ENCODE measurements at regions not wholly inside any gene's neighbourhood (a gene's known extent, or its start where the extent isn't known, plus 50 kb on each side); places are given as distances from the start of the nearest gene placed in this dataset.
A peak's percentile ranks its signal among the peaks of the same experiment; 100 is the strongest.

DNA sequence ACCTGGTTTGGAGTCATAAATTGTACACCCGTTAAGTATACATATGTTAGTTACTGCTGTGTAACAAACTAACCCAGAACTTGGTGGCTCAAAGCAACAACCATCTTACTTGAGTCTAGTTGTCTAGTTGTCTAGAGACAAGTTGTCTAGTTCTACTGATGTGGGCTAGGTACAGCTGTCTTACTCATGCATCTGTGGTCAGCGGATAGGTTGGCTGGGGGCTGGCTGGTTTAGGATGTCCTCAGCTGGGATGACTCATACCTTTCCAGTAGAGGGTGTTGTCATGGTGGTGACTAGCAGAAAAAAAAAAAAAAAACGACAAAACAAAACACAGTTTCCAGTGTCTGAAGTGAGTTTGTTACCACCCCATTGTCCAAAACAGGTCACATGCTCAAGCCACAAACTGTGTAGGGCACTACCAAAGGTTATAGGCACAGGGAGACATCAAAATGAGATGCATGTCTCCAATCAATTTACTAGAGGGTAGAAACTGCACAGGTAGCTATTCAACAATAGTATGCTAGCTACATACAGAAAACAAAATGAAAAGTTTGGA lies 680.3 kb downstream of the MED13L start:
- H2AFZ ChIP-seq (ENCODE audit: low read depth, low read length, poor library complexity, severe bottlenecking): no peak overlapping the region
- ChIA-PET RAD21 (ENCODE audit: low non-redundant PET in 1 of 2, low total read pairs in 2 of 2, uncharacterized antibody in 2 of 2, unreplicated experiment in 2 of 2) (no interaction called here), CTCF (interaction anchor here (0.6 kb wide), 1 partner anchor 933 kb away, joined by 3 read pairs; no protein-coding TSS in a partner anchor), POLR2A (no interaction called here)
- intact Hi-C loops (cut with micrococcal nuclease): no loop called here
- no TSS peak for BruUV-seq (replicated peaks)
- H3K9me2 ChIP-seq (ENCODE audit: insufficient read depth): no peaks in the 10 kb centered on the region
- H3K4me1 ChIP-seq (ENCODE audit: control insufficient read depth in 1 of 2, insufficient read depth in 2 of 2, low read length in 2 of 2): peaks cover 0 to 6% of the 10 kb centered on the region in 2 experiments; a peak in 2 of 4 replicates
- no peak overlapping the region for H3K9ac ChIP-seq (ENCODE audit: low read length)
- no peaks in the 10 kb centered on the region for H3K27me3 ChIP-seq (ENCODE audit: insufficient read depth, low read length)
- no peaks in the 10 kb centered on the region for H4K20me1 ChIP-seq (ENCODE audit: insufficient read depth)
- H3K9me3 ChIP-seq (ENCODE audit: control insufficient read depth in 1 of 2, insufficient read depth in 1 of 2, low read depth in 1 of 2, low read length in 2 of 2): no peaks in the 10 kb centered on the region
- no peaks in the 10 kb centered on the region for H3K36me3 ChIP-seq (ENCODE audit: control insufficient read depth in 1 of 2, insufficient read depth in 2 of 2, low read length in 2 of 2)
- peak overlapping the region; percentile 14; the same call in 1 of the 2 replicates for H3K4me2 ChIP-seq (ENCODE audit: low read length)
- no peaks in the 10 kb centered on the region for H3K79me2 ChIP-seq (ENCODE audit: insufficient read depth, low read length)
- peak; percentile 70 for ATAC-seq
- H3K27ac ChIP-seq (ENCODE audit: low read depth, low read length): no peak overlapping the region
- peak; percentile 16 for DNase-seq (ENCODE audit: low read depth, low spot score)
- no peak overlapping the region for H3K4me3 ChIP-seq (replicated peaks in 1 of 2; ENCODE audit: low read depth in 1 of 2, low read length in 2 of 2)
- TF ChIP-seq FOSL1 (IDR thresholded peaks at IDR 0.05; ENCODE audit: low read depth): peak; percentile 35; the same call in 1 of the 2 replicates
- TF ChIP-seq JUND (IDR thresholded peaks at IDR 0.05): 0 out of 2 replicates have a peak, but pooled peaks have one; percentile 29
- no peak for TF ChIP-seq CBX3 (IDR thresholded peaks at IDR 0.05; ENCODE audit: low read depth)

DNA sequence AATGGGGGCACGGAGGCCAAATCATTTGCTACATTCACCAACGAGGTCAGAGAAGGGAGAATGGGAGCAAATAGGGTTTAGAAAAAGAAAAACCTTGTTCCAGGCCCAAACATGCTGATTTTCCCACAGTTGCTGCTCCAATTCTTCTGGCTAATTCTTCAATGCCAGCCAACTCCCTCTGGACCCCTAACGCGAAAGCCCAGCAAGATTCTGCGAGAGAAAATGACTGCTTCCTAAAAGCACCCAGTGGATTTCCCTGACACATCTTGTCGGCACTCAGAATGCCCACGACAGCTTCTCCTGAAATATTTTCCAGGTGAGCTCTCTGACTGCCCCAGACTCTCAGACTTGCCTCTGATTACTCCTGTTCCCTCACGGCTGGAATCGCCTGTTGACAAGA lies 689.4 kb downstream of the MED13L start:
- ChIA-PET POLR2A (no interaction called here), CTCF (no interaction called here), RAD21 (ENCODE audit: low non-redundant PET in 1 of 2, low total read pairs in 2 of 2, uncharacterized antibody in 2 of 2, unreplicated experiment in 2 of 2) (no interaction called here)
- ATAC-seq (no peak), DNase-seq (ENCODE audit: low read depth, low spot score) (no peak)
- H3K9ac ChIP-seq (ENCODE audit: low read length): no peak overlapping the region
- no peaks in the 10 kb centered on the region for H3K9me2 ChIP-seq (ENCODE audit: insufficient read depth)
- no peak overlapping the region for H3K4me2 ChIP-seq (ENCODE audit: low read length)
- H2AFZ ChIP-seq (ENCODE audit: low read depth, low read length, poor library complexity, severe bottlenecking): no peak overlapping the region
- no peaks in the 10 kb centered on the region for H3K9me3 ChIP-seq (ENCODE audit: control insufficient read depth in 1 of 2, insufficient read depth in 1 of 2, low read depth in 1 of 2, low read length in 2 of 2)
- no peaks in the 10 kb centered on the region for H3K27me3 ChIP-seq (ENCODE audit: insufficient read depth, low read length)
- intact Hi-C loops (cut with micrococcal nuclease): no loop called here
- no peaks in the 10 kb centered on the region for H3K36me3 ChIP-seq (ENCODE audit: control insufficient read depth in 1 of 2, insufficient read depth in 2 of 2, low read length in 2 of 2)
- no peaks in the 10 kb centered on the region for H4K20me1 ChIP-seq (ENCODE audit: insufficient read depth)
- no peaks in the 10 kb centered on the region for H3K4me1 ChIP-seq (ENCODE audit: control insufficient read depth in 1 of 2, insufficient read depth in 2 of 2, low read length in 2 of 2)
- no TSS peak for BruUV-seq (replicated peaks)
- no peak overlapping the region for H3K27ac ChIP-seq (ENCODE audit: low read depth, low read length)
- no peak overlapping the region for H3K4me3 ChIP-seq (replicated peaks in 1 of 2; ENCODE audit: low read depth in 1 of 2, low read length in 2 of 2)
- no peaks in the 10 kb centered on the region for H3K79me2 ChIP-seq (ENCODE audit: insufficient read depth, low read length)
- TF ChIP-seq, protein P1, sequence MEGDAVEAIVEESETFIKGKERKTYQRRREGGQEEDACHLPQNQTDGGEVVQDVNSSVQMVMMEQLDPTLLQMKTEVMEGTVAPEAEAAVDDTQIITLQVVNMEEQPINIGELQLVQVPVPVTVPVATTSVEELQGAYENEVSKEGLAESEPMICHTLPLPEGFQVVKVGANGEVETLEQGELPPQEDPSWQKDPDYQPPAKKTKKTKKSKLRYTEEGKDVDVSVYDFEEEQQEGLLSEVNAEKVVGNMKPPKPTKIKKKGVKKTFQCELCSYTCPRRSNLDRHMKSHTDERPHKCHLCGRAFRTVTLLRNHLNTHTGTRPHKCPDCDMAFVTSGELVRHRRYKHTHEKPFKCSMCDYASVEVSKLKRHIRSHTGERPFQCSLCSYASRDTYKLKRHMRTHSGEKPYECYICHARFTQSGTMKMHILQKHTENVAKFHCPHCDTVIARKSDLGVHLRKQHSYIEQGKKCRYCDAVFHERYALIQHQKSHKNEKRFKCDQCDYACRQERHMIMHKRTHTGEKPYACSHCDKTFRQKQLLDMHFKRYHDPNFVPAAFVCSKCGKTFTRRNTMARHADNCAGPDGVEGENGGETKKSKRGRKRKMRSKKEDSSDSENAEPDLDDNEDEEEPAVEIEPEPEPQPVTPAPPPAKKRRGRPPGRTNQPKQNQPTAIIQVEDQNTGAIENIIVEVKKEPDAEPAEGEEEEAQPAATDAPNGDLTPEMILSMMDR (IDR thresholded peaks at IDR 0.05 in 2 of 3, conservative IDR thresholded peaks at IDR 0.05 in 1 of 3; ENCODE audit: borderline replicate concordance in 1 of 3, insufficient read depth in 1 of 3, low read depth in 2 of 3, low read length in 2 of 3): no peak
- TF ChIP-seq ELF1 (IDR thresholded peaks at IDR 0.05; ENCODE audit: borderline replicate concordance, low read depth): no peak
- no peak for TF ChIP-seq POLR2AphosphoS5 (IDR thresholded peaks at IDR 0.05; ENCODE audit: low read depth, low read length)
- no peak for TF ChIP-seq EZH2phosphoT487 (IDR thresholded peaks at IDR 0.05; ENCODE audit: borderline replicate concordance)
- TF ChIP-seq, protein P2, sequence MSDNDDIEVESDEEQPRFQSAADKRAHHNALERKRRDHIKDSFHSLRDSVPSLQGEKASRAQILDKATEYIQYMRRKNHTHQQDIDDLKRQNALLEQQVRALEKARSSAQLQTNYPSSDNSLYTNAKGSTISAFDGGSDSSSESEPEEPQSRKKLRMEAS (IDR thresholded peaks at IDR 0.05): no peak
- TF ChIP-seq YY1 (IDR thresholded peaks at IDR 0.05; ENCODE audit: extremely low read depth, insufficient replicate concordance, low read depth, low read length): no peak
- no peak for TF ChIP-seq EGR1 (IDR thresholded peaks at IDR 0.05; ENCODE audit: low read depth)
- TF ChIP-seq ZFX (IDR thresholded peaks at IDR 0.05): no peak
- TF ChIP-seq SP1 (IDR thresholded peaks at IDR 0.05; ENCODE audit: low read depth): no peak
- TF ChIP-seq CBX3 (IDR thresholded peaks at IDR 0.05; ENCODE audit: low read depth): no peak
- no peak for TF ChIP-seq POLR2A (IDR thresholded peaks at IDR 0.05; ENCODE audit: borderline replicate concordance, extremely low read depth, insufficient read depth, insufficient read length)
- no peak for TF ChIP-seq TCF7L2 (IDR thresholded peaks at IDR 0.05; ENCODE audit: borderline replicate concordance, extremely low read depth, insufficient read depth, insufficient read length)
- TF ChIP-seq, protein P3, sequence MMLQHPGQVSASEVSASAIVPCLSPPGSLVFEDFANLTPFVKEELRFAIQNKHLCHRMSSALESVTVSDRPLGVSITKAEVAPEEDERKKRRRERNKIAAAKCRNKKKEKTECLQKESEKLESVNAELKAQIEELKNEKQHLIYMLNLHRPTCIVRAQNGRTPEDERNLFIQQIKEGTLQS (IDR thresholded peaks at IDR 0.05): no peak
- TF ChIP-seq, protein P4, sequence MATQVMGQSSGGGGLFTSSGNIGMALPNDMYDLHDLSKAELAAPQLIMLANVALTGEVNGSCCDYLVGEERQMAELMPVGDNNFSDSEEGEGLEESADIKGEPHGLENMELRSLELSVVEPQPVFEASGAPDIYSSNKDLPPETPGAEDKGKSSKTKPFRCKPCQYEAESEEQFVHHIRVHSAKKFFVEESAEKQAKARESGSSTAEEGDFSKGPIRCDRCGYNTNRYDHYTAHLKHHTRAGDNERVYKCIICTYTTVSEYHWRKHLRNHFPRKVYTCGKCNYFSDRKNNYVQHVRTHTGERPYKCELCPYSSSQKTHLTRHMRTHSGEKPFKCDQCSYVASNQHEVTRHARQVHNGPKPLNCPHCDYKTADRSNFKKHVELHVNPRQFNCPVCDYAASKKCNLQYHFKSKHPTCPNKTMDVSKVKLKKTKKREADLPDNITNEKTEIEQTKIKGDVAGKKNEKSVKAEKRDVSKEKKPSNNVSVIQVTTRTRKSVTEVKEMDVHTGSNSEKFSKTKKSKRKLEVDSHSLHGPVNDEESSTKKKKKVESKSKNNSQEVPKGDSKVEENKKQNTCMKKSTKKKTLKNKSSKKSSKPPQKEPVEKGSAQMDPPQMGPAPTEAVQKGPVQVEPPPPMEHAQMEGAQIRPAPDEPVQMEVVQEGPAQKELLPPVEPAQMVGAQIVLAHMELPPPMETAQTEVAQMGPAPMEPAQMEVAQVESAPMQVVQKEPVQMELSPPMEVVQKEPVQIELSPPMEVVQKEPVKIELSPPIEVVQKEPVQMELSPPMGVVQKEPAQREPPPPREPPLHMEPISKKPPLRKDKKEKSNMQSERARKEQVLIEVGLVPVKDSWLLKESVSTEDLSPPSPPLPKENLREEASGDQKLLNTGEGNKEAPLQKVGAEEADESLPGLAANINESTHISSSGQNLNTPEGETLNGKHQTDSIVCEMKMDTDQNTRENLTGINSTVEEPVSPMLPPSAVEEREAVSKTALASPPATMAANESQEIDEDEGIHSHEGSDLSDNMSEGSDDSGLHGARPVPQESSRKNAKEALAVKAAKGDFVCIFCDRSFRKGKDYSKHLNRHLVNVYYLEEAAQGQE (IDR thresholded peaks at IDR 0.05; ENCODE audit: low read depth): no peak

All from HCT116 (cell line).